ENCODE measurements at regions not wholly inside any gene's neighbourhood (a gene's known extent, or its start where the extent isn't known, plus 50 kb on each side); places are given as distances from the start of the nearest gene placed in this dataset.

- ATAC-seq (no peak), DNase-seq (ENCODE audit: low spot score in 2 of 2) (no peak)
These were observed 80.0 kb upstream of the TMEM106B start for GRCh38 chr7:12131122-12131521.

GRCh38 chr7:12133865-12134264, 77.2 kb upstream of the TMEM106B start:
- Mint-ChIP-seq H3K27ac (no peak overlapping the region), H3K9me3 (no peaks in the 10 kb centered on the region), H3K36me3 (no peaks in the 10 kb centered on the region)
- DNase-seq (ENCODE audit: low spot score in 2 of 2) (no peak), ATAC-seq (no peak)

More at GRCh38 chr7:12131122-12131521, 80.0 kb upstream of the TMEM106B start:
- H3K9me3 Mint-ChIP-seq = no peaks in the 10 kb centered on the region
- no peak overlapping the region for H3K27ac Mint-ChIP-seq
- H3K36me3 Mint-ChIP-seq = no peaks in the 10 kb centered on the region

DNA sequence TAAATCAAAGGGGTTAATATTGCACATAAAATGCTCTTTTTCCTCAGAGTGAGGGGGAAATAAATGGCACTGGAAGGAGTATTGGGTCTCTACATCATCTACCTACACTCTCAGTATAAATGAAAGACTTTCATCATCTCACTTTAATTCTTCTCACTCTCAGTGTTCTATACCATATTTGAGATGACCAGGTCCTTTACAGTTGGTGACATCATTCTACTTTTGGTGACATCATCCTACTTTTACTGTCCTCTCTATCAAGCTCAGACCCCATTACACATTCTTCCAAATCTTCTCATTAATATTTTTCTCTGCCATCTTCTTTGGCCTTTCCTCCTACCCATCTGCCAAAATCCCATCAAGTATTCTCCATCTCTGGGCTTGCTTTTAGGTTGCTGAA, 74.6 kb upstream of the TMEM106B start:
- H3K36me3 Mint-ChIP-seq = no peaks in the 10 kb centered on the region
- no peak overlapping the region for H3K27ac Mint-ChIP-seq
- H3K9me3 Mint-ChIP-seq = no peaks in the 10 kb centered on the region
- DNase-seq (ENCODE audit: low spot score in 2 of 2) (no peak), ATAC-seq (no peak)

DNA sequence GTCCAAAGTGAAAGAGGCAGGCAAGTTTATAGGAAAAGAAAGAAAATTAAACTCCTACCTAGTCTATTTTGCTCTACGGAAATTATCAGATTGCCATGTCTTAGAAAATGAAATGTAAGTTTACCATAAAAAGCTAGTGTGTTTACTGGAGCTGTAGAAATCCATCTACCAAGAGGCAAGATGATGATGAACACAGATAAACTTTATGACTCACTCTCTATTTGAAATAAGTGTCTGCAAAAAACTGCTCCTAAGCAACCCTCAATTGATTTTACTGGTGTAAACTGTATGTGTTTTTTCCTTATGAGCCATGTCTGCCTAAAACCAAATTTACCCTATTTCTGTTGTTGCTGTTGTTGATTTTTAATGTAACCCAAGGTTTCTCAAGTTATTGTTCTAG, 73.8 kb upstream of the TMEM106B start:
- Mint-ChIP-seq H3K36me3 (no peaks in the 10 kb centered on the region), H3K27ac (no peak overlapping the region), H3K9me3 (peaks cover 0 to 4% of the 10 kb centered on the region in 2 donors)
- DNase-seq (ENCODE audit: low spot score in 2 of 2) = no peak
- ATAC-seq = no peak

DNA sequence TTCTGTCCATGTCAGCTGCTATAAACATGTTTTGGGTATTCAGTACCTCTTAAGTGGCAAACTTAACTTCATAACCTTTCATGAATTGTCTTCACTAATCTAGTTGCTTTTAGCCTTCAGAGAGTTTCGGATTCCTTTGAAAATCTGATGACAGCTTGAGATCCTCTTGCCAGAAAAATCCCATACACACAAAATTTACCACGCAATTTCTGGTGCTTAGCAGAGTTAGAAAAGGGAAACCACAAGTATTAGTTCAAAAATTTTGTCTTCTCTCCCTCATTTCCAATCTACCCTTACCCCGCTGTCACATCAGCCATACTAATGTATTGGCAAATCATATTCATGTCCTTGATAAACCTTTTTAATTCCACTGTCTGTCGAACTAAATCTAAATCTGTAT, 72.7 kb upstream of the TMEM106B start:
- DNase-seq (ENCODE audit: low spot score in 2 of 2) (no peak), ATAC-seq (no peak)

GRCh38 chr7:12139416-12139815, 71.7 kb upstream of the TMEM106B start:
- Mint-ChIP-seq H3K9me3 (peaks cover 0 to 8% of the 10 kb centered on the region in 2 donors), H3K36me3 (no peaks in the 10 kb centered on the region), H3K27ac (no peak overlapping the region)
- no peak for DNase-seq (ENCODE audit: low spot score in 2 of 2)
- no peak for ATAC-seq

More for the DNA sequence above, 72.7 kb upstream of the TMEM106B start:
- Mint-ChIP-seq H3K27ac (no peak overlapping the region), H3K9me3 (peaks cover 0 to 8% of the 10 kb centered on the region in 2 donors), H3K36me3 (no peaks in the 10 kb centered on the region)

GRCh38 chr7:12146813-12147212, 64.3 kb upstream of the TMEM106B start:
- Mint-ChIP-seq H3K9me3 (peaks cover 0 to 6% of the 10 kb centered on the region in 2 donors), H3K36me3 (no peaks in the 10 kb centered on the region), H3K27ac (no peak overlapping the region)
- no peak for DNase-seq (ENCODE audit: low spot score in 2 of 2)
- ATAC-seq = no peak

- Mint-ChIP-seq H3K36me3 (no peaks in the 10 kb centered on the region), H3K27ac (no peak overlapping the region), H3K9me3 (no peaks in the 10 kb centered on the region)
- DNase-seq (ENCODE audit: low spot score in 2 of 2) (no peak), ATAC-seq (no peak)
These were observed 58.7 kb upstream of the TMEM106B start for GRCh38 chr7:12152196-12152918.

DNA sequence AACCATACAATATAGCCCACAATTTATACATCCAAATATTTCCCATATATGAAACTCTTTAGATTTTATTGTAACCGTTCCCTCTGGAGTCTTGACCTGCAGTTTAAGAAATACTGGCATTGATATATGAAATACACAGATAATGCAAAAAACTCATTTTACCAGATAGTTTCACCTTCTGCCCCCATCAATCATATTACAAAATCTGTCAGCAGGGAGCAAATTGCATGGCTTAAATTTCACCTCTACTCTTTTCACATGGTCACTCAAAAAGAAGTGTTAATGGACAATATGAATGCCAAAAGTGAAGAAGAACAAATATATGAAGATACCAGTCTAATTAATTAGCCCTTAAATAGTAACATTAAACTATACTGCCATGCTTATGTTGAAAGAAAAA, 57.0 kb upstream of the TMEM106B start:
- no peaks in the 10 kb centered on the region for H3K9me3 Mint-ChIP-seq
- DNase-seq (ENCODE audit: low spot score in 2 of 2) (no peak), ATAC-seq (no peak)
- H3K36me3 Mint-ChIP-seq = no peaks in the 10 kb centered on the region
- no peak overlapping the region for H3K27ac Mint-ChIP-seq

- no peak overlapping the region for H3K27ac Mint-ChIP-seq
- H3K36me3 Mint-ChIP-seq = no peaks in the 10 kb centered on the region
- H3K9me3 Mint-ChIP-seq = no peaks in the 10 kb centered on the region
These were observed 53.6 kb upstream of the TMEM106B start for GRCh38 chr7:12157517-12157916.

DNA sequence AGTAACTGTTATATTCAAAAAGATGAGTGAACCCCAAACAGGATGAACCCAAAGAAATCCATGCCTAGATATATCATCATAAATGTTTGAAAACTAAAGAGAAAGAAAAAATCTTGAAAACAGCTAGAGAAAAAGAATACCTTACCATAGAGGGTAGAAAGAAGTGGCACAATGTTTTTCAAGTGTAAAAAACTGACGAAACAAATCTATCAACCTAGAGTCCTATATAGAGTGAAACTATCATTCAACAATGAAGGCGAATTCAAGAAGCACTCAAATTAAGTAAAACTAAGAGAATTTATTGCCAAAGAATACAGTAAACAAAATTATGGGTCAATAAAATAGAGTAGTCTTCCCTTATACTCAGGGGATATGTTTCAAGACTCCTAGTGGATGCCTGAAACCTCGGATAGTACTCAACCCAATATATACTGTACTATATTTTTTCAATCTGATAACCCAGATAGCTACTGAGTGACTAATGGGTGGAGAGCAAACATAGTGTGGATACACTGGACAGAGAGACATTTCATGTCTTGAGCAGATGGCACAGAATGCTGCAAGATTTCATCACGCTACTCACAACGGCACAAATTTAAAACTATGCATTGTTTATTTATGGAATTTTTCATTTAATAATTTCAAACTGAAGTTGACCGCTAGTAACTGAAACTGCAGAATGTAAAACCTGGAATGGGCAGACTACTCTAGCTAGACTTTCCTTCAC, 52.6 kb upstream of the TMEM106B start:
- H3K9me3 Mint-ChIP-seq = no peaks in the 10 kb centered on the region
- DNase-seq (ENCODE audit: low spot score in 2 of 2) (no peak), ATAC-seq (no peak)
- H3K27ac Mint-ChIP-seq = no peak overlapping the region
- H3K36me3 Mint-ChIP-seq = no peaks in the 10 kb centered on the region

More at GRCh38 chr7:12157517-12157916, 53.6 kb upstream of the TMEM106B start:
- no peak for ATAC-seq
- DNase-seq (ENCODE audit: low spot score in 2 of 2) = no peak

GRCh38 chr7:12161146-12161545, 49.9 kb upstream of the TMEM106B start:
- Mint-ChIP-seq H3K9me3 (peaks cover 2 to 3% of the 10 kb centered on the region in 2 donors), H3K27ac (no peak overlapping the region), H3K36me3 (peaks cover 0 to 13% of the 10 kb centered on the region in 2 donors)
- no peak for ATAC-seq
- DNase-seq (ENCODE audit: low spot score in 2 of 2) = no peak

Measured in activated naive CD4-positive, alpha-beta T cell treated with anti-CD3 and anti-CD28 coated beads, Interleukin-2, amount 50 U/mL, for 72 hours (primary cell).